ENCODE measurements at regions not wholly inside any gene's neighbourhood (a gene's known extent, or its start where the extent isn't known, plus 50 kb on each side); places are given as distances from the start of the nearest gene placed in this dataset.

DNA sequence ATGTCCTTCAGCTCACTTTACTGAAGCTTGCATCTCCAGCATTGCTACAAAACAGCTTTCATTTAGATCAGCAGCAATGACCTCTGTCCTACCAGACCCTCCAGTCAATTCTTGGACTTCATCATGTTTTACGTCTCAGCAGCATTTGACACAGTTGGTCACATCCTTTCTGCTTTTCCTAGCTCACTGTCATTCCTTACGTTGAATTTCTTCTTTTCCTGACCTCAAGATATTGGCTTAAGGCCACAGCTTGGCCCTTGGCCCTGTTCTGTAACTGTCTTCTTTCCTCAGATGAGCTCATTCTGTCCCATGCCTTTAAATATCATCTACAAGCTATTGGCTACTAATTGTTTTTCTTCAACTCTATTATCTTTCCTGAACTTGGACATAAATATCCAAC lies 576.2 kb upstream of the KCNMB2 start:
- H3K4me3 ChIP-seq (replicated peaks in 1 of 3; ENCODE audit: insufficient read depth in 1 of 3, low read depth in 1 of 3, low read length in 3 of 3), result no peak overlapping the region
- no peak for DNase-seq (ENCODE audit: low read depth, low spot score)
- no peak for TF ChIP-seq POLR2AphosphoS5 (IDR thresholded peaks at IDR 0.05; ENCODE audit: insufficient read depth, low read depth, low read length)
- no peak for TF ChIP-seq GATA2 (IDR thresholded peaks at IDR 0.05; ENCODE audit: insufficient read depth, insufficient read length, low read depth, low read length)
- no peak for TF ChIP-seq JUN (IDR thresholded peaks at IDR 0.05; ENCODE audit: borderline replicate concordance, insufficient read depth, insufficient read length, low read depth)
- TF ChIP-seq, protein P1, sequence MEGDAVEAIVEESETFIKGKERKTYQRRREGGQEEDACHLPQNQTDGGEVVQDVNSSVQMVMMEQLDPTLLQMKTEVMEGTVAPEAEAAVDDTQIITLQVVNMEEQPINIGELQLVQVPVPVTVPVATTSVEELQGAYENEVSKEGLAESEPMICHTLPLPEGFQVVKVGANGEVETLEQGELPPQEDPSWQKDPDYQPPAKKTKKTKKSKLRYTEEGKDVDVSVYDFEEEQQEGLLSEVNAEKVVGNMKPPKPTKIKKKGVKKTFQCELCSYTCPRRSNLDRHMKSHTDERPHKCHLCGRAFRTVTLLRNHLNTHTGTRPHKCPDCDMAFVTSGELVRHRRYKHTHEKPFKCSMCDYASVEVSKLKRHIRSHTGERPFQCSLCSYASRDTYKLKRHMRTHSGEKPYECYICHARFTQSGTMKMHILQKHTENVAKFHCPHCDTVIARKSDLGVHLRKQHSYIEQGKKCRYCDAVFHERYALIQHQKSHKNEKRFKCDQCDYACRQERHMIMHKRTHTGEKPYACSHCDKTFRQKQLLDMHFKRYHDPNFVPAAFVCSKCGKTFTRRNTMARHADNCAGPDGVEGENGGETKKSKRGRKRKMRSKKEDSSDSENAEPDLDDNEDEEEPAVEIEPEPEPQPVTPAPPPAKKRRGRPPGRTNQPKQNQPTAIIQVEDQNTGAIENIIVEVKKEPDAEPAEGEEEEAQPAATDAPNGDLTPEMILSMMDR (IDR thresholded peaks at IDR 0.05; ENCODE audit: extremely low read depth in 1 of 2, insufficient read depth in 1 of 2, low read depth in 1 of 2, low read length in 2 of 2), result no peak
- TF ChIP-seq FOS (IDR thresholded peaks at IDR 0.05; ENCODE audit: borderline replicate concordance, insufficient read depth, low read length), result no peak
- no peak for TF ChIP-seq MYC (IDR thresholded peaks at IDR 0.05; ENCODE audit: low read depth, low read length)
- TF ChIP-seq, protein P2, sequence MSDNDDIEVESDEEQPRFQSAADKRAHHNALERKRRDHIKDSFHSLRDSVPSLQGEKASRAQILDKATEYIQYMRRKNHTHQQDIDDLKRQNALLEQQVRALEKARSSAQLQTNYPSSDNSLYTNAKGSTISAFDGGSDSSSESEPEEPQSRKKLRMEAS (IDR thresholded peaks at IDR 0.05; ENCODE audit: insufficient read depth, insufficient read length), result no peak
- TF ChIP-seq POLR2A (IDR thresholded peaks at IDR 0.05; ENCODE audit: low read depth, low read length), result no peak
- TF ChIP-seq EZH2 (IDR thresholded peaks at IDR 0.05; ENCODE audit: borderline replicate concordance, low read depth, low read length, severe bottlenecking), result no peak
- no peaks in the 10 kb centered on the region for H4K20me1 ChIP-seq (replicated peaks; ENCODE audit: control insufficient read depth, extremely low read depth, insufficient read depth, low read length)
- no peaks in the 10 kb centered on the region for H3K79me2 ChIP-seq (ENCODE audit: control insufficient read depth, insufficient read depth, low read length)
- POLR2A ChIA-PET, result no interaction called here
- no peaks in the 10 kb centered on the region for H3K27me3 ChIP-seq (ENCODE audit: control insufficient read depth in 2 of 2, insufficient read depth in 2 of 2, low read length in 2 of 2)
- CTCF ChIA-PET, result interaction anchor here (1.4 kb wide), 2 partner anchors 19 kb away, joined by 3 to 4 read pairs; no protein-coding TSS in a partner anchor
- H3K4me2 ChIP-seq (ENCODE audit: insufficient read depth, low read length), result no peak overlapping the region
- dilution Hi-C loops (cut with MboI; ENCODE audit: extremely low pct_ligation_motif_present, low sequenced_read_pairs) (no loop called here), intact Hi-C loops (cut with micrococcal nuclease) (no loop called here)
- FAIRE-seq, result no peak
- H3K27ac ChIP-seq (ENCODE audit: insufficient read depth, low read depth, low read length), result no peak overlapping the region
- peaks cover 11% of the 10 kb centered on the region for H3K4me1 ChIP-seq (ENCODE audit: control insufficient read depth, extremely low read depth, insufficient read depth, low read length)
- H3K36me3 ChIP-seq (ENCODE audit: control insufficient read depth in 2 of 2, extremely low read depth in 1 of 2, insufficient read depth in 2 of 2, low read length in 2 of 2), result no peaks in the 10 kb centered on the region
- H3K9me1 ChIP-seq (replicated peaks; ENCODE audit: control insufficient read depth, extremely low read depth, insufficient read depth, low read length), result no peaks in the 10 kb centered on the region
- no TSS peak for BruUV-seq (replicated peaks)
- no peak overlapping the region for H2AFZ ChIP-seq (ENCODE audit: low read depth, low read length)
- H3K9me3 ChIP-seq (replicated peaks; ENCODE audit: control insufficient read depth, insufficient read depth, low read length), result no peaks in the 10 kb centered on the region
- no peak overlapping the region for H3K9ac ChIP-seq (replicated peaks; ENCODE audit: extremely low read depth, insufficient read depth, low read length)
